ENCODE measurements at regions not wholly inside any gene's neighbourhood (a gene's known extent, or its start where the extent isn't known, plus 50 kb on each side); places are given as distances from the start of the nearest gene placed in this dataset.

DNA sequence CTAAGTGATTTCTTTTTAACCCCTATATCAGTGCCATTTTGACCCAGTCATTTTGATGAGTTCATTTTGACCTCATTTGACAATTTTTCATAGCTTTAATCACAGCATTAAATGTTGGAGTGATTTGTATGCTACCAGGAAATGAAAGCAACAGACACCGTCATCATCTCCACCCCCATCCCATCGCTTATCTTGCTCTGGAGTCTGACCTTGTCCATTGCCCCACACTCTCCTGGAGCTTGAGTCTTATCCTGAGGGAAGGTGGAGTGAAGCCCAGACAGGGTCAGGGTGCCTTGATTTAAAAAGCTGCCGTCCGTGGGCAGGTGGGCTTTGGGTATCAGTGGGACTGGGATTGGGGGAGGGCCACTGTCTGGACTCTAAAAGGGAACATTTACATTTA, 94.7 kb upstream of the JCAD start:
- TF ChIP-seq, protein P1, sequence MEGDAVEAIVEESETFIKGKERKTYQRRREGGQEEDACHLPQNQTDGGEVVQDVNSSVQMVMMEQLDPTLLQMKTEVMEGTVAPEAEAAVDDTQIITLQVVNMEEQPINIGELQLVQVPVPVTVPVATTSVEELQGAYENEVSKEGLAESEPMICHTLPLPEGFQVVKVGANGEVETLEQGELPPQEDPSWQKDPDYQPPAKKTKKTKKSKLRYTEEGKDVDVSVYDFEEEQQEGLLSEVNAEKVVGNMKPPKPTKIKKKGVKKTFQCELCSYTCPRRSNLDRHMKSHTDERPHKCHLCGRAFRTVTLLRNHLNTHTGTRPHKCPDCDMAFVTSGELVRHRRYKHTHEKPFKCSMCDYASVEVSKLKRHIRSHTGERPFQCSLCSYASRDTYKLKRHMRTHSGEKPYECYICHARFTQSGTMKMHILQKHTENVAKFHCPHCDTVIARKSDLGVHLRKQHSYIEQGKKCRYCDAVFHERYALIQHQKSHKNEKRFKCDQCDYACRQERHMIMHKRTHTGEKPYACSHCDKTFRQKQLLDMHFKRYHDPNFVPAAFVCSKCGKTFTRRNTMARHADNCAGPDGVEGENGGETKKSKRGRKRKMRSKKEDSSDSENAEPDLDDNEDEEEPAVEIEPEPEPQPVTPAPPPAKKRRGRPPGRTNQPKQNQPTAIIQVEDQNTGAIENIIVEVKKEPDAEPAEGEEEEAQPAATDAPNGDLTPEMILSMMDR (IDR thresholded peaks at IDR 0.05; ENCODE audit: poor library complexity, severe bottlenecking), result no peak
- Histone ChIP-seq H3K4me3 (ENCODE audit: severe bottlenecking) (no peak overlapping the region), H3K4me1 (ENCODE audit: insufficient read depth, poor library complexity, severe bottlenecking) (no peaks in the 10 kb centered on the region), H3K36me3 (ENCODE audit: low read depth) (no peaks in the 10 kb centered on the region), H3K27ac (ENCODE audit: poor library complexity, severe bottlenecking) (no peak overlapping the region), H3K27me3 (ENCODE audit: insufficient read depth, poor library complexity, severe bottlenecking) (no peaks in the 10 kb centered on the region), H3K9me3 (ENCODE audit: severe bottlenecking) (no peaks in the 10 kb centered on the region)
- ATAC-seq (ENCODE audit: low read depth) (no peak), DNase-seq (ENCODE audit: low spot score) (no peak)

- peak; percentile 79 for ATAC-seq (ENCODE audit: low read depth)
- Histone ChIP-seq H3K27ac (ENCODE audit: poor library complexity, severe bottlenecking) (no peak overlapping the region), H3K36me3 (ENCODE audit: low read depth) (no peaks in the 10 kb centered on the region), H3K4me1 (ENCODE audit: insufficient read depth, poor library complexity, severe bottlenecking) (no peaks in the 10 kb centered on the region), H3K9me3 (ENCODE audit: severe bottlenecking) (no peaks in the 10 kb centered on the region), H3K27me3 (ENCODE audit: insufficient read depth, poor library complexity, severe bottlenecking) (no peaks in the 10 kb centered on the region), H3K4me3 (ENCODE audit: severe bottlenecking) (no peak overlapping the region)
- no peak for DNase-seq (ENCODE audit: low spot score)
- TF ChIP-seq, protein P1 (IDR thresholded peaks at IDR 0.05; ENCODE audit: poor library complexity, severe bottlenecking), result no peak
Observed at GRCh38 chr10:30151581-30152389, 92.4 kb upstream of the JCAD start.

DNA sequence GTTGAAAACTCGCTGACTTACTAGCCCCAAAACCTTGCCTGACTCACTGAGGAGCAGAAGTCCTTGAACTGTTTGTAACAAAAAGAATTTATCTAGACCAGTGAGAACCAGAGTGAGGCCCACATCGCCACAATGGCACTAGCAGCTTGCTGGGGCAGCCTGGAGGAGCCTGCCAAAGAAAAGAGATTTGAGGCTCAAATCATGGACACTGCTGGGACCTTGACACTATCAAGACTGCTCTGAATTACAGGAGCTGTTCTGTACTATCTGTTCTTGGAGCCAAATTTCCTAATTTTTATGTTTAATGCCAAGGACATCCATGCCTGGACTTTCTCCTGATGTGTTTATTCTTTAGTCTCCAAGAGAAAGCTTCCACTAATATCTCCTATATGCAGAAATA, 82.0 kb upstream of the JCAD start:
- H3K4me3 ChIP-seq (ENCODE audit: severe bottlenecking), result no peak overlapping the region
- no peaks in the 10 kb centered on the region for H3K4me1 ChIP-seq (ENCODE audit: insufficient read depth, poor library complexity, severe bottlenecking)
- ATAC-seq (ENCODE audit: low read depth), result no peak
- TF ChIP-seq, protein P1 (IDR thresholded peaks at IDR 0.05; ENCODE audit: poor library complexity, severe bottlenecking), result no peak
- DNase-seq (ENCODE audit: low spot score), result no peak
- H3K27me3 ChIP-seq (ENCODE audit: insufficient read depth, poor library complexity, severe bottlenecking), result no peaks in the 10 kb centered on the region
- H3K27ac ChIP-seq (ENCODE audit: poor library complexity, severe bottlenecking), result no peak overlapping the region
- no peaks in the 10 kb centered on the region for H3K36me3 ChIP-seq (ENCODE audit: low read depth)
- H3K9me3 ChIP-seq (ENCODE audit: severe bottlenecking), result no peaks in the 10 kb centered on the region

GRCh38 chr10:30134171-30134945, 75.0 kb upstream of the JCAD start:
- no peak for ATAC-seq (ENCODE audit: low read depth)
- Histone ChIP-seq H3K36me3 (ENCODE audit: low read depth) (no peaks in the 10 kb centered on the region), H3K9me3 (ENCODE audit: severe bottlenecking) (no peaks in the 10 kb centered on the region), H3K4me3 (ENCODE audit: severe bottlenecking) (no peak overlapping the region), H3K4me1 (ENCODE audit: insufficient read depth, poor library complexity, severe bottlenecking) (no peaks in the 10 kb centered on the region), H3K27me3 (ENCODE audit: insufficient read depth, poor library complexity, severe bottlenecking) (no peaks in the 10 kb centered on the region), H3K27ac (ENCODE audit: poor library complexity, severe bottlenecking) (no peak overlapping the region)
- TF ChIP-seq, protein P1 (IDR thresholded peaks at IDR 0.05; ENCODE audit: poor library complexity, severe bottlenecking), result no peak
- no peak for DNase-seq (ENCODE audit: low spot score)
